Kidney epithelial cell (primary cell): ENCODE measurements at regions not wholly inside any gene's neighbourhood (a gene's known extent, or its start where the extent isn't known, plus 50 kb on each side); places are given as distances from the start of the nearest gene placed in this dataset.

ENCODE experiments used
- DNase-seq: peaks from one replicate; pipeline ENCODE4 v3.0.0-alpha.2; 2010; ENCODE audit warnings: low read depth
- H3K27me3 ChIP-seq: 2 replicates; pipeline ENCODE4 v1.6.0; 2011; ENCODE audit warnings: low read length; ENCODE audit not compliant: control insufficient read depth, insufficient read depth
- H3K36me3 ChIP-seq: 2 replicates; pipeline ENCODE4 v1.5.1; 2011; ENCODE audit warnings: low read length; ENCODE audit not compliant: control insufficient read depth, insufficient read depth
- H3K4me3 ChIP-seq: 2 replicates; pipeline ENCODE4 v1.5.1; 2011; ENCODE audit warnings: low read depth, mild to moderate bottlenecking, control low read depth, low read length
- CTCF ChIP-seq: IDR thresholded peaks from 2 replicates; pipeline ENCODE4 v1.5.1; 2011; ENCODE audit warnings: mild to moderate bottlenecking, moderate library complexity, low read length, control low read depth, inconsistent platforms; ENCODE audit not compliant: insufficient read depth, poor library complexity, severe bottlenecking

DNA sequence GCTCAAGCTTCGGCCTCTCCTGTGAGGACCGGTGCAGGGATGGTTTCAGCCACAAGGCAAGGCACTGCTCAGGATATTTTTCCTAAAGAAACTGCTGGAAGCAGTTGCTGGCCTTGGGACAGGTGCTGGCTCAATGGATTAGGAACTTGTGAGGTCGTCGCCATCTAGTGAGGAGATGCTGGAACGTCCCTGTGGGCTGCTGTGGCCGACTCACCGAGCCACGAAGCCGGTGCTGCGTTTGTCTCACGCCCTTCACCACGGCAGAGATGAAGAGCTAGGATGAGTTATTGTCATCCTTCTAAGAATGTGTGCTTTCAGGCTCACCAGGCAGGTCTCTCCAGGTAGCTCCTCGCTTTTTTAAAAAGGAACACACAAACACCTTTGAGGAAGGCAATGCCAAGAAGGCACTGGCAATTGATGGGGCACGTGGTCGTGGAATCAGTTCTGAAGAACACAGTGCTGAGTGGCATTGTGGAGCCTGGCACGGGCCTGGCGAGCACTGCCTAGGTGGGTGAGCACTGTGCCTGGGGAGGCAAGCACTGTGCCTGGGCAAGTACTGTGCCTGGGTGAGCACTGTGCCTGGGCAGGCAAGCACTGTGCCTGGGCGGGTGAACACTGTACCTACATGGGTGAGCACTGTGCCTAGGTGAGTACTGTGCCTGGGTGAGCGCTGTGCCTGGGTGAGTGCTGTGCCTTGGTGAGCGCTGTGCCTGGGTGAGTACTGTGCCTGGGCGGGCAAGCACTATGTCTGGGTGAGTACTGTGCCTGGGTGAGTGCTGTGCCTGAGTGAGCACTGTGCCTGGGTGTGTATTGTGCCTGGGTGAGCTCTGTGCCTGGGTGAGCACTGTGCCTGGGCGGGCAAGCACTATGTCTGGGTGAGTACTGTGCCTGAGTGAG is 140.4 kb downstream of the TEX29 start:
- H3K36me3 ChIP-seq = no peaks in the 10 kb centered on the region
- peak; percentile 14 for DNase-seq
- TF ChIP-seq CTCF = peak; percentile 37
- peaks cover 6% of the 10 kb centered on the region for H3K27me3 ChIP-seq
- H3K4me3 ChIP-seq = no peak overlapping the region

DNA sequence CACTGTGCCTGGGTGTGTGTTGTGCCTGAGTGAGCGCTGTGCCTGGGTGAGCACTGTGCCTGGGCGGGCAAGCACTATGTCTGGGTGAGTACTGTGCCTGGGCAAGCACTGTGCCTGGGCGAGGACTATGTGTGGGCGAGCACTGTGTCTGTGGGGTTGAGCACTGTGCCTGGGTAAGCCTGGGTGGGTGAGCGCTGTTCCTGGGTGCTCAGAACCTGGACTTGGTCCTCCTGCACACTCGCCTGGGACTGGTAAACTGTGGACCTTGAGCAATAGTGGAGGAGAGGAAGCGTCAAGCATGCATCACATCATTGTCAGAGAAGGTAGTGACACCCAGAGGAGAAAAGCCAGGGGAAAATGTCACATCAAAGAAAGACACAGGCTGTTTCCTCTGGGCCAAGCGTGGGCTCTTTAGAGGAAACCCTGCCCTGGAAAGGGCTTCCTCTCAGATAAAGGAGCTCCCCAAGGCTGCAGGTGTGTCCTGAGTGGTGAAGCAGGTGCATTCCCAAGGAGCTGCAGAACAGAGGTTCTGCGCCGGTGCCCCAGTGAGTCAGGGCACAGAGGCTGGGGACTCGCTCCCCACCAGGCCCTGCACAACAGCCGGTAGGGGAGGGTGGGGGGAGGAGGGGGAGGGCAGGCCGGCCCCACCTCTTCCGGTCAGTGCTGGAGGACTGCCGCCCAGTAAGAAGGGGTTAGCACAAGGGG is 141.2 kb downstream of the TEX29 start:
- H3K4me3 ChIP-seq = no peak overlapping the region
- H3K36me3 ChIP-seq = no peaks in the 10 kb centered on the region
- TF ChIP-seq CTCF = no peak
- no peak for DNase-seq
- peaks cover 6% of the 10 kb centered on the region for H3K27me3 ChIP-seq

GRCh38 chr13:111462221-111462764 is 141.9 kb downstream of the TEX29 start:
- no peak for DNase-seq

DNA sequence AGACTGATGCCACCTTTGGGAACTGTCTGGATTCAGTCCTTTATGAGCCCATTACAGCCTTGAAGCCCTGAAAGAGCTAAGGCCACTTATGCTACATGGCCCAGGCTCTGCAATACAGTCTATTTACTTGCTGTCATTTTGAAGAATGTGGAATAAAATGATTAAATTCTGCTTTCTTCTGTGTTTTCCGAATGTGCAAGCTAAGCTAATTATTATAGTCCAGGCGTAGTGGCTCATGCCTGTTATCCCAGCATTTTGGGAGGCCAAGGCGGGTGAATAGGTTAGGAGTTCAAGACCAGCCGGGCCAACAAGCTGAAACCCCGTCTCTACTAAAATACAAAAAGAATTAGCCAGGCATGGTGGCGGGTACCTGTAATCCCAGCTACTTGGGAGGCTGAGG is 142.5 kb downstream of the TEX29 start:
- Histone ChIP-seq H3K36me3 (no peaks in the 10 kb centered on the region), H3K27me3 (peaks cover 6% of the 10 kb centered on the region), H3K4me3 (no peak overlapping the region)
- TF ChIP-seq CTCF = no peak
- no peak for DNase-seq

More at GRCh38 chr13:111462221-111462764, 141.9 kb downstream of the TEX29 start:
- H3K4me3 ChIP-seq = no peak overlapping the region
- H3K36me3 ChIP-seq = no peaks in the 10 kb centered on the region
- H3K27me3 ChIP-seq = peaks cover 6% of the 10 kb centered on the region
- no peak for TF ChIP-seq CTCF

- Histone ChIP-seq H3K4me3 (no peak overlapping the region), H3K27me3 (no peaks in the 10 kb centered on the region), H3K36me3 (no peaks in the 10 kb centered on the region)
- TF ChIP-seq CTCF = no peak
- no peak for DNase-seq
These were observed 146.9 kb downstream of the TEX29 start for GRCh38 chr13:111467111-111467890.
